ENCODE measurements at regions not wholly inside any gene's neighbourhood (a gene's known extent, or its start where the extent isn't known, plus 50 kb on each side); places are given as distances from the start of the nearest gene placed in this dataset.

- H3K36me3 ChIP-seq (ENCODE audit: control insufficient read depth in 2 of 4, insufficient read depth in 4 of 4, low read length in 3 of 4) = no peaks in the 10 kb centered on the region
- WGBS, 2 experiments (ENCODE audit: extremely low coverage in 1 of 2, insufficient coverage in 1 of 2, insufficient read length in 1 of 2, insufficient replicate concordance in 2 of 2, low coverage in 1 of 2, low lambda C conversion rate in 2 of 2, missing lambda C conversion rate in 1 of 2) = 88% methylated on average over 6 of the region's 6 CpGs; no CpG with 5 or more reads in 1 of the 2 experiments
- H4K8ac ChIP-seq (ENCODE audit: extremely low read depth, insufficient read depth, low read length) = no peak overlapping the region
- H3K27me3 ChIP-seq (replicated peaks in 1 of 4; ENCODE audit: control insufficient read depth in 3 of 4, extremely low read depth in 1 of 4, insufficient read depth in 3 of 4, low read length in 3 of 4) = no peaks in the 10 kb centered on the region
- no peak overlapping the region for H3K9ac ChIP-seq (replicated peaks in 1 of 4; ENCODE audit: extremely low read depth in 1 of 4, low read depth in 3 of 4, low read length in 3 of 4)
- H3K14ac ChIP-seq (ENCODE audit: insufficient read length) = no peak overlapping the region
- ChIA-PET POLR2A (ENCODE audit: partially characterized antibody) (no interaction called here), CTCF (ENCODE audit: partially characterized antibody) (no interaction called here)
- no peaks in the 10 kb centered on the region for H3K9me3 ChIP-seq (ENCODE audit: insufficient read depth in 2 of 2, low read depth in 1 of 2, low read length in 1 of 2)
- no peak overlapping the region for H2BK12ac ChIP-seq (ENCODE audit: low read depth, low read length)
- no peaks in the 10 kb centered on the region for H3K4me1 ChIP-seq (replicated peaks in 1 of 4; ENCODE audit: control insufficient read depth in 3 of 4, insufficient read depth in 4 of 4, low read length in 3 of 4)
- H3K18ac ChIP-seq (ENCODE audit: extremely low read depth, low read length) = no peak overlapping the region
- no peak overlapping the region for H3K4me2 ChIP-seq (ENCODE audit: insufficient read depth in 1 of 2, low read depth in 2 of 2, low read length in 2 of 2)
- no peaks in the 10 kb centered on the region for H4K20me1 ChIP-seq (replicated peaks in 1 of 2; ENCODE audit: control insufficient read depth in 1 of 2, insufficient read depth in 2 of 2, low read length in 2 of 2)
- no peaks in the 10 kb centered on the region for H3K79me1 ChIP-seq (ENCODE audit: low read depth, low read length)
- no peak overlapping the region for H2AK5ac ChIP-seq (ENCODE audit: low read depth, low read length)
- H3K4me3 ChIP-seq (ENCODE audit: extremely low read depth in 1 of 4, insufficient read depth in 2 of 4, low read depth in 3 of 4, low read length in 4 of 4) = no peak overlapping the region
- H2BK20ac ChIP-seq (ENCODE audit: low read length) = no peak overlapping the region
- H3K79me2 ChIP-seq (ENCODE audit: control insufficient read depth in 1 of 2, insufficient read depth in 2 of 2, low read length in 2 of 2) = no peaks in the 10 kb centered on the region
- H3K56ac ChIP-seq (replicated peaks; ENCODE audit: insufficient read length, low read depth, low read length) = no peak overlapping the region
- no peak overlapping the region for H2BK5ac ChIP-seq (ENCODE audit: low read depth, low read length)
- no peak overlapping the region for H4K91ac ChIP-seq (replicated peaks; ENCODE audit: insufficient read length, low read length)
- no peak for TF ChIP-seq EGR1 (IDR thresholded peaks at IDR 0.05; ENCODE audit: borderline replicate concordance, low read depth, low read length)
- TF ChIP-seq SIRT6 (IDR thresholded peaks at IDR 0.05; ENCODE audit: low read length) = no peak
- no peak for TF ChIP-seq BACH1 (IDR thresholded peaks at IDR 0.05; ENCODE audit: low read length)
- TF ChIP-seq CEBPB (IDR thresholded peaks at IDR 0.05; ENCODE audit: low read depth, low read length) = no peak
- no peak overlapping the region for H4K5ac ChIP-seq (ENCODE audit: insufficient read length, low read depth, low read length)
- no peak overlapping the region for H2BK120ac ChIP-seq (replicated peaks; ENCODE audit: low read depth, low read length)
- H3K4ac ChIP-seq (replicated peaks; ENCODE audit: insufficient read length, low read depth, low read length) = no peak overlapping the region
- DNase-seq (ENCODE audit: low read depth in 1 of 2, low spot score in 2 of 2) = no peak
- FAIRE-seq = no peak
- no peaks in the 10 kb centered on the region for H3K23me2 ChIP-seq (ENCODE audit: low read depth, low read length)
- H3K23ac ChIP-seq (ENCODE audit: insufficient read length) = no peak overlapping the region
- no peak overlapping the region for H2BK15ac ChIP-seq (ENCODE audit: low read length)
- no peak overlapping the region for H2AFZ ChIP-seq (ENCODE audit: low read length)
- no peak overlapping the region for H3K27ac ChIP-seq (ENCODE audit: low read depth, low read length)
These were observed 644.7 kb upstream of the NRP1 start for GRCh38 chr10:33979195-33979594.

All from H1 (cell line).